Activated CD4-positive, alpha-beta T cell treated with anti-CD3 and anti-CD28 coated beads, Interleukin-2, amount 10 ng/mL, durations not matched to agents 7 days and 5 days (primary cell): ENCODE measurements at regions not wholly inside any gene's neighbourhood (a gene's known extent, or its start where the extent isn't known, plus 50 kb on each side); places are given as distances from the start of the nearest gene placed in this dataset.

Experiments used
- CTCF ChIA-PET: fragments of 350-600 bp; sonication (Branson Sonifier 250); formaldehyde crosslinking; loops from one replicate; lab custom pipeline; 2021; ENCODE audit warnings: antibody characterized with exemption; lab: Charles Lee
- POLR2A ChIA-PET: fragments of 350-600 bp; sonication (Branson Sonifier 250); formaldehyde crosslinking; loops from one replicate; lab custom pipeline; 2021; ENCODE audit warnings: antibody characterized with exemption; lab: Charles Lee
- DNase-seq: peaks from one replicate; pipeline ENCODE4 v3.0.0-alpha.2; 2020
- H3K27ac Mint-ChIP-seq: one replicate; pipeline ENCODE4 v1.8.0; 2021; ENCODE audit warnings: mild to moderate bottlenecking, moderate library complexity, mixed read lengths
- H3K27me3 Mint-ChIP-seq: one replicate; pipeline ENCODE4 v1.8.0; 2021; ENCODE audit warnings: mixed read lengths
- H3K36me3 Mint-ChIP-seq: one replicate; pipeline ENCODE4 v1.8.0; 2021; ENCODE audit warnings: low read depth, mixed read lengths
- H3K4me1 Mint-ChIP-seq: one replicate; pipeline ENCODE4 v1.8.0; 2021; ENCODE audit warnings: mixed read lengths
- H3K4me3 Mint-ChIP-seq: one replicate; pipeline ENCODE4 v1.8.0; 2021; ENCODE audit warnings: mild to moderate bottlenecking, moderate library complexity, mixed read lengths
- H3K9me3 Mint-ChIP-seq: one replicate; pipeline ENCODE4 v1.8.0; 2021; ENCODE audit warnings: mixed read lengths

DNA sequence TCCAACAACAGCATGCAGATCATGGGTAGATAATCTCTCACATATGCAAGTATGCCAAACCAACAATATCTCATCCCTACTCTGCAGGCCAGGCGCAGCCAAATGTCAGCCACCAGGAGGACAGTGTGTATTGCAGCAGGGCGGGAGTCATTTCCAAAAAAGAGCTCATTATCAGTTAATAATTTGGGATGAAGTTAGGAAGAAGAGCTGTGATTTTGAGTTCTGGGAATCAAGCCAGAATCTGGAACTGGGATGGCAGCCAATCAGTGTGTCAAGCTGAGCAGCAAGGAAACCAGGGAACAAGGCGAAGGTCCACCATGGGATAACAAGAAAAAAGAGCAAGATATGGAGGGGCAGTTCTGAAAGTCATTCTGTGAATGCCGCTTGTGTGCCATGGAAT lies 88.2 kb upstream of the CAMK2D start:
- H3K4me1 Mint-ChIP-seq = no peaks in the 10 kb centered on the region
- H3K27ac Mint-ChIP-seq = no peak overlapping the region
- H3K36me3 Mint-ChIP-seq = no peaks in the 10 kb centered on the region
- CTCF ChIA-PET = interaction anchor here (1.2 to 1.5 kb wide), 2 partner anchors 12 to 18 kb away, joined by 3 to 5 read pairs; no protein-coding TSS in a partner anchor
- no peak overlapping the region for H3K4me3 Mint-ChIP-seq
- H3K27me3 Mint-ChIP-seq = no peaks in the 10 kb centered on the region
- H3K9me3 Mint-ChIP-seq = no peaks in the 10 kb centered on the region
- POLR2A ChIA-PET = no interaction called here
- DNase-seq = no peak

DNA sequence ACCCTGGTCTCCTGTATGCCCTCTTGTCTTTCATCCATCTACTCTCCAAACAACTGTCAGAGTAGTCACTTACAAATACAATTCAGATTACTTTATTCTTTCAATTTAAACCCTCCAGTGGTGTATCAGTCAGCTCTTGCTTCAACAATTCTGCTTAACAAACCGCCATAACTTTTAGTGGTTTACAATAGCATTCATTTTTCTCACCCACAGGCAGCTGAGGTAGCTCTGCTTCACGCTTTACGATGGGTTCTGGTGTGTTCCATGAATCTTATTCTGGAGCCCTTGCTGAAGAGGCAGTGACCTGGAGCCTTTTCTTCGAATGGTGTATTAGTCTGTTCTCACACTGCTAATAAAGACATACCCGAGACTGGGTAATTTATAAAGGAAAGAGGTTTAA lies 86.2 kb upstream of the CAMK2D start:
- no peaks in the 10 kb centered on the region for H3K36me3 Mint-ChIP-seq
- no peaks in the 10 kb centered on the region for H3K9me3 Mint-ChIP-seq
- CTCF ChIA-PET = no interaction called here
- POLR2A ChIA-PET = no interaction called here
- H3K4me3 Mint-ChIP-seq = no peak overlapping the region
- no peaks in the 10 kb centered on the region for H3K4me1 Mint-ChIP-seq
- H3K27ac Mint-ChIP-seq = no peak overlapping the region
- no peak for DNase-seq
- no peaks in the 10 kb centered on the region for H3K27me3 Mint-ChIP-seq

DNA sequence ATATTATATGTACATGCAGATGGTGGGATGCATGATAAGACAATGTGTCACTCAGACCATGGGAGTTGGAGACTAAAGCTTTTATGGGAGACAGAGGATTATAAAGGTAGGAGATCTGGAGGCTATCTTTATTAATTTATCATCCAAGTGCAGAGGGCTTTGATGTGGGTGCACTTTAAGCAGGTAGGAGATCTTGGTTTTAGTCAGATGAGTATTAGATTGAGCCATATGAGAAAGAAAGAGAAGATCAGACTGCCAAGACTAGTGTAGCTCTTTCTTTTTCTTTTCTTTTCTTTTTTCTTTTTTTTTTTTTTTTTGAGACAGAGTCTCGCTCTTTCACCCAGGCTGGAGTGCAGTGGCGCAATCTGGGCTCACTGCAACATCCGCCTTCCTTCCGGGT lies 84.9 kb upstream of the CAMK2D start:
- Mint-ChIP-seq H3K4me3 (no peak overlapping the region), H3K27ac (no peak overlapping the region), H3K9me3 (no peaks in the 10 kb centered on the region), H3K36me3 (no peaks in the 10 kb centered on the region), H3K4me1 (no peaks in the 10 kb centered on the region), H3K27me3 (no peaks in the 10 kb centered on the region)
- ChIA-PET POLR2A (no interaction called here), CTCF (no interaction called here)
- DNase-seq = no peak

DNA sequence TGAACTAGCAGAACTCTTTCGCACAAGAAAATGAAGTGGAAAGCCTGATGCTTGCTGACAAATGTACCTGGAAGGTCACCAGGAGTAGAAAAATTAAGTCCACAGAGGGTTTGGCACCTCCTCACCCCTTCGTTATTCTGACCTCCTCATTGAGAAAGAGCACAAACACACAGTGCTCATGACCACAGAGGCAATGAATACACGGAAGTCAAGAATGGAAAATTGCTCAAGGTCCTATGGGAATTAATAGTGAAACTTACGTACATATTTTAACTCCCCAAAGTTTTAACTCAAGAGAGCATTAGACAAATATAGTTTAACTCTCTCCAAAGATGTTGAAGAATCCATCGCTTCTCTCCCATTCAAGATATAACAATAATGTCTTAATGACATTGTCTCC lies 83.6 kb upstream of the CAMK2D start:
- CTCF ChIA-PET = interaction anchor here (0.6 kb wide), 1 partner anchor 1662 kb away, joined by 3 read pairs; no protein-coding TSS in a partner anchor
- H3K9me3 Mint-ChIP-seq = no peaks in the 10 kb centered on the region
- DNase-seq = no peak
- no peak overlapping the region for H3K27ac Mint-ChIP-seq
- no peaks in the 10 kb centered on the region for H3K27me3 Mint-ChIP-seq
- POLR2A ChIA-PET = no interaction called here
- H3K4me3 Mint-ChIP-seq = no peak overlapping the region
- no peaks in the 10 kb centered on the region for H3K4me1 Mint-ChIP-seq
- no peaks in the 10 kb centered on the region for H3K36me3 Mint-ChIP-seq

DNA sequence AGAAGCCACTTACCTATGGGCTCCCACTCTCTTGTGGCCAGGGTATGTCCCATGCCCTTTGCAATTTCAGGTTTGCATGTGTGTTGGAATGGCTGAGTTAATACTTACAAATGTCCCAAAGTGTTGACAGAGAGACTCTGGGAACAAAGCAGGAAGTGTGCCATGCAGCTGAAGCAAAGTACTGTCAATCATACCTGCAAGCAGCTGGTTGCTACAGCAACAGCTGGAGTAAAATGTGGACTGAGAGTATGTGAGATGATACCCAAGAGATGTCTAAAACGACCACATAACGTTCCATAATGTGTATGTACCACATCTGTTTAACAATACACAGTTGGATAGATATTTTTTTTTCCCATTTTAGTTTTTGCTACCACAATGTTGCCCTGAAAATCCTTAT lies 82.8 kb upstream of the CAMK2D start:
- CTCF ChIA-PET = interaction anchor here (1.5 kb wide), 1 partner anchor 20 kb away, joined by 5 read pairs; no protein-coding TSS in a partner anchor
- no peaks in the 10 kb centered on the region for H3K36me3 Mint-ChIP-seq
- H3K27me3 Mint-ChIP-seq = no peaks in the 10 kb centered on the region
- no peak overlapping the region for H3K27ac Mint-ChIP-seq
- POLR2A ChIA-PET = no interaction called here
- H3K4me3 Mint-ChIP-seq = no peak overlapping the region
- DNase-seq = no peak
- H3K9me3 Mint-ChIP-seq = no peaks in the 10 kb centered on the region
- no peaks in the 10 kb centered on the region for H3K4me1 Mint-ChIP-seq

DNA sequence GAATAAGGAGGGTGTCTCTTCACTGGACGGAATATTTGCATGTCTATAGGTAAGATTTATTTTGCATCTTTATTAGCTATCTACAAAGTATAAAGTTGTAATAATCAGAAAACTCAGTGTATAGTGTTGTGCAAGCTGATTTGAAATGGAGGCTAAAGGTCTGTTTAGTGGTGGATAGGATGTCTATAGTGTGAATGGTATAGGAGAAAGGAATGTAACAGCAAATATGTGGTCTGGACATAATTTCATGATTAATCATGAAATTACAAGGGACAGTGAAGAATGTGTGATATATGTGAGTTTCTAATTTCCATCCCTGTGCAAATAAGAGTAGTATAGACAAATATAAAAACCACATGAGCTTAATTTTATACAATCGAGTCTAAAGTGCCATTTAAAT lies 79.3 kb upstream of the CAMK2D start:
- Mint-ChIP-seq H3K27ac (no peak overlapping the region), H3K4me3 (no peak overlapping the region), H3K9me3 (no peaks in the 10 kb centered on the region), H3K4me1 (no peaks in the 10 kb centered on the region), H3K27me3 (no peaks in the 10 kb centered on the region), H3K36me3 (no peaks in the 10 kb centered on the region)
- ChIA-PET POLR2A (no interaction called here), CTCF (interaction anchor here (1.3 kb wide), 1 partner anchor 9 kb away, joined by 3 read pairs; no protein-coding TSS in a partner anchor)
- DNase-seq = no peak

DNA sequence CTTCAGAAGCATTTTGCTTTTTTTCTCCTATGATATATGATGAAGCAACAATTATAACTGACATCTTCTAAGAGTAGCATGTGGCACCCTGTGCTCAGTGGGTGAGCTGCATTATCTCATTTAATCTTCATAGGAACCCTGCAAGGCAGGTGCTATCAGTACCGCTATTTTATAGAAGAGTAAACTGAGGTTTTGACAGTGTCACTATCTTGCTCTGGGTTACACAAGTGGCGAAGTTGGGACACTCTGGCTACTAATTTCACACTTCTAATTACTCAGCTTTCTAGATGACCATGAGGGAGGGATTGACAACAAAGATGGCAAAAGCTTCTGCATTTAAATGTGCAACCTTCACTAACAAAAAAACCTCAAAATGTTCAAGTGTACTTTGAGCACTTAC lies 76.9 kb upstream of the CAMK2D start:
- ChIA-PET POLR2A (no interaction called here), CTCF (interaction anchor here (1.4 kb wide), 1 partner anchor 8 kb away, joined by 4 read pairs; no protein-coding TSS in a partner anchor)
- Mint-ChIP-seq H3K27ac (no peak overlapping the region), H3K27me3 (no peaks in the 10 kb centered on the region), H3K9me3 (no peaks in the 10 kb centered on the region), H3K4me3 (no peak overlapping the region), H3K36me3 (no peaks in the 10 kb centered on the region), H3K4me1 (no peaks in the 10 kb centered on the region)
- no peak for DNase-seq

DNA sequence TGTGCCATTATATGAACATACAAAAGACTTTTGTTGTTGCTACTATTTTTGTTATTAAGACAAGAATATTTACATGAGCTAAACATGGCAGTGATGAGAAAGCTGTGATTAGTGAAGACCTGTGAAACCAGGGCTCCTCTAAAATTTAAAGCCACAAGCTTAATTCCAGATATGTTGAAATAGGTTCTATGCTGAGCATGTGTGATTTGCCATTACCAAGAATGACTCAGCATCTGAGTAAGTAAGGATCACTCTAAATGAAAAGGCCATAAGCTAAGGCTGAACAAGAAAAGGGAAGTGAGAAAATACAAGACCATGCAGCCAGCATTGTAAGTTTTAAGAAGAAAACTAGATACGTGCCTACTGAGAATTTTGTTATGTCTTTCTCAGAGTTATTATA lies 75.9 kb upstream of the CAMK2D start:
- POLR2A ChIA-PET = no interaction called here
- Mint-ChIP-seq H3K27ac (no peak overlapping the region), H3K4me3 (no peak overlapping the region), H3K27me3 (no peaks in the 10 kb centered on the region), H3K36me3 (no peaks in the 10 kb centered on the region), H3K9me3 (no peaks in the 10 kb centered on the region), H3K4me1 (no peaks in the 10 kb centered on the region)
- CTCF ChIA-PET = interaction anchor here (1.0 to 1.4 kb wide), 2 partner anchors 11 to 12 kb away, joined by 3 to 5 read pairs; no protein-coding TSS in a partner anchor
- no peak for DNase-seq

DNA sequence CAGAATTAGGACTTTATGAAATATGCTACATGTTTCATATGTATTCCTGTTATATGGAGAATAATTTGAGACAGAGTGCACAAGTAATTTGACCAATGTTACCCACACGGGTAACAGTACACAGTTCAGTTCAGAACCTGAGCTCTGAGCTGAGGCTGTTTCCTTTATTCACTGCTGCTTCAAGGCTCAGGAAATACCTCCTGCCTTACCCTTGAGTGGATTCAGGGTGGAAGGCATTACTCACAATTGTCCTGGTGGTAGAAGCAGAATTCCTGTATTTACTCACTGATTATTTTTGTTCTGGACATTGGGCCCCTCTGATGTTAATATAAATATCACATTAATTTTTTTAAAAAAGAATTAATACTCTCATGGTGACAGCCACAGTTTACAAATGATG lies 73.5 kb upstream of the CAMK2D start:
- ChIA-PET CTCF (no interaction called here), POLR2A (no interaction called here)
- no peak for DNase-seq
- H3K27me3 Mint-ChIP-seq = no peaks in the 10 kb centered on the region
- no peaks in the 10 kb centered on the region for H3K36me3 Mint-ChIP-seq
- no peak overlapping the region for H3K4me3 Mint-ChIP-seq
- H3K4me1 Mint-ChIP-seq = no peaks in the 10 kb centered on the region
- no peak overlapping the region for H3K27ac Mint-ChIP-seq
- no peaks in the 10 kb centered on the region for H3K9me3 Mint-ChIP-seq

DNA sequence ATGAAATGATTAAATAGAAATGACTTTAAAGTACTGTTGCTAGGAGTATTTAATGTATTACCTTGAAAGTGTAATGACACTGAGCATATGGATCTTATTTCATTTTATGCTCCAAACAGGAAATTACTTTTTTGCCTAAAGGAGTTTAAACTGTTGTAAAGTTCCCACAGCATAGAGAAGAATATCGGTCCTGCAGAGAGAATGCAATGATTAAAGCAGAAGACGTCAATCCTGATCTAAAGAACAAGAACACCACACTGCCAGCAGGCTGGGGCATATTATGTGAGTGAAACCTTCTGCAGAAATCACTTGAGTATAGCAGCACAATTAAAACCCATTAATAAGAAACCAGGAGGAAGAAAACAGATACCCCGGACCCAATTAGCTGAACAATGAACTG lies 72.8 kb upstream of the CAMK2D start:
- Mint-ChIP-seq H3K4me3 (no peak overlapping the region), H3K9me3 (no peaks in the 10 kb centered on the region), H3K27ac (no peak overlapping the region), H3K36me3 (no peaks in the 10 kb centered on the region), H3K27me3 (no peaks in the 10 kb centered on the region), H3K4me1 (no peaks in the 10 kb centered on the region)
- ChIA-PET CTCF (no interaction called here), POLR2A (no interaction called here)
- no peak for DNase-seq

DNA sequence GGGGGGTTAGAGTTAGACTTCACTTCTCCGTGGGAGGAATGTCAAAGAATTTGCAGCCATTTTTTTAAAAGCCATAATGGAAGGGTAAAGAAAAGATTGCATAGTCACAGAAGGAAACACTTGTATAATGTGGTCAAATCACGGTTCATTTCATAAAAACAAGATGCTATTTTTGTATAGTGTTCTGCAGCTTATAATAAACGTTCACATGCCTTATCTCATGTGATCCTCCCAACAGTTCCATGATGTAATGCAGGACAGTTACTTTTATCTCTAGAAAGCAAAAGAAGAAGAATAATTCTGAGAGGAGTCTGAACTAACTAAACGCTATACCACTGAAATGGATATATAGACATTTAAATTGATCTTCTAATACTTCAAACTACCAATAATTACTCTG lies 71.3 kb upstream of the CAMK2D start:
- ChIA-PET CTCF (no interaction called here), POLR2A (no interaction called here)
- H3K27ac Mint-ChIP-seq = no peak overlapping the region
- H3K9me3 Mint-ChIP-seq = no peaks in the 10 kb centered on the region
- no peaks in the 10 kb centered on the region for H3K36me3 Mint-ChIP-seq
- no peaks in the 10 kb centered on the region for H3K27me3 Mint-ChIP-seq
- DNase-seq = no peak
- H3K4me1 Mint-ChIP-seq = no peaks in the 10 kb centered on the region
- no peak overlapping the region for H3K4me3 Mint-ChIP-seq

DNA sequence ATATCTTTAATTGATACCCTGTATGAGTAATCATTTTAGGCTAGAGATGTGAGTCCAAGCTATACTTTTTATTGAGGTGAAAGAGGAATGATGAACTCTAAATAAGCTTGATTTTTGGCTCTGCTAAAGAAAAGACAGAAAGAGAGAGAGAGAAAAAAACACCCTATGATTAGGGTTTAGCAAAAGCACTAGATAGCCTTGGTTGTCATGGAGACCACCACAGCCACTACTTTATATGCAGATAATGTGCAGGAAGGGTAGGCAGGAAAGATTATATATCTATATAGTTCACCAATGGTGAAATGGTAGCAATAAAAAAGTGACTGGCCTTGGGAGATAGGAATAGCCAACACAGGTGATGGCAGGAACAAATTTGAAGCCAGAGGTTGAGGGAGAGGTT lies 69.9 kb upstream of the CAMK2D start:
- CTCF ChIA-PET = interaction anchor here (1.0 kb wide), 1 partner anchor 18 kb away, joined by 3 read pairs; no protein-coding TSS in a partner anchor

DNA sequence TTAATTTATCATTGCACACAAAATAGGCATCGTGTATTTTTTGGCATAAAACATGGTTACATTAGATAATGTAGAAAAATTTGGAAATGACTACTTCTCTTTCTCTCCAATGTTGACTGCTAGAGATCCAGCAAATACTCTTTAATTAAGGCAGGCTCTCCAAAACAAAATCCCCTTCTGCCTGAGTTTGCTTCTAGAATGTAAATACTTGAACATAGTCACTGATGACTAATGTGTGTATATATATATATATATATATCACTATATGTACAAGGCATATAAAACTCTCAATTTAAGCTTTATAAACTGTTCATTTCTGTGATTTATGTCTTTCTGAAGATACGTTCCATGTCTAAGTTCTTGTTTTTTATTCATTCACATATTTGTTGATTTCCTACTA lies 67.2 kb upstream of the CAMK2D start:
- no peaks in the 10 kb centered on the region for H3K36me3 Mint-ChIP-seq
- ChIA-PET POLR2A (no interaction called here), CTCF (no interaction called here)
- DNase-seq = no peak
- H3K4me3 Mint-ChIP-seq = no peak overlapping the region
- H3K4me1 Mint-ChIP-seq = peaks cover 24% of the 10 kb centered on the region
- no peaks in the 10 kb centered on the region for H3K27me3 Mint-ChIP-seq
- no peaks in the 10 kb centered on the region for H3K9me3 Mint-ChIP-seq
- H3K27ac Mint-ChIP-seq = no peak overlapping the region

More for the DNA sequence above, 69.9 kb upstream of the CAMK2D start:
- Mint-ChIP-seq H3K4me3 (no peak overlapping the region), H3K27me3 (no peaks in the 10 kb centered on the region), H3K36me3 (no peaks in the 10 kb centered on the region), H3K27ac (no peak overlapping the region), H3K4me1 (no peaks in the 10 kb centered on the region), H3K9me3 (no peaks in the 10 kb centered on the region)
- POLR2A ChIA-PET = no interaction called here
- no peak for DNase-seq

DNA sequence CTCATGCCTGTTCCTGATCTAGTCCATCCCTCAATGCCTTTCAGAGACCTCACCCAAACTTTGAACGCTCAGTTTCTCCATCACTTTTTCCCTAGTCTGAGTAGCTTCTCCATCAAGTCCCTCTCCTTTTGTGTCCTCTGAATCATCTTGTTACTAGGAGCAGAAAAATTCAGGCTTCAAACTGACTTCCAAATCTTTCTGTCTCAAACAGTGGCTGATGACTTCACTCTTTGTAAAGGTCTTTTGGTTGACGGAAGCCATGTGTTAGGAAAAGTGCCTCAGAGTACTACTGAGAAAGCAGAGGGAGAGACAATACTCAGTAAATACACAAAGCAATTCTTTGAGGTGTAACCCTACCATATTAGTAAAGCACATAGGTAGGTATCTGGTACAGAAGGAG lies 65.7 kb upstream of the CAMK2D start:
- CTCF ChIA-PET = interaction anchor here (1.0 kb wide), 1 partner anchor 10 kb away, joined by 3 read pairs; no protein-coding TSS in a partner anchor
- Mint-ChIP-seq H3K27ac (no peak overlapping the region), H3K27me3 (no peaks in the 10 kb centered on the region), H3K4me3 (no peak overlapping the region), H3K4me1 (peaks cover 32% of the 10 kb centered on the region), H3K9me3 (no peaks in the 10 kb centered on the region), H3K36me3 (no peaks in the 10 kb centered on the region)
- DNase-seq = no peak
- POLR2A ChIA-PET = no interaction called here
